Loucy (cell line): ENCODE measurements at regions not wholly inside any gene's neighbourhood (a gene's known extent, or its start where the extent isn't known, plus 50 kb on each side); places are given as distances from the start of the nearest gene placed in this dataset.

ENCODE experiments used
- H2AFZ ChIP-seq: fragments of 200-600 bp; sonication (generic); 2 replicates; pipeline ENCODE4 v1.6.0; 2016; ENCODE audit warnings: antibody characterized with exemption, mild to moderate bottlenecking, low read length, moderate library complexity
- H3F3A ChIP-seq: fragments of 200-600 bp; 2 replicates; pipeline ENCODE4 v1.6.0; 2016; ENCODE audit warnings: antibody characterized with exemption, low read depth, mild to moderate bottlenecking
- H3K27me3 ChIP-seq: fragments of 200-600 bp; sonication (generic); 2 replicates; pipeline ENCODE4 v1.6.1; 2014; ENCODE audit warnings: low read length, mild to moderate bottlenecking; ENCODE audit not compliant: insufficient read depth, poor library complexity, severe bottlenecking
- H3K36me3 ChIP-seq: fragments of 200-600 bp; sonication (generic); 2 replicates; pipeline ENCODE4 v1.6.1; 2016; ENCODE audit warnings: low read length; ENCODE audit not compliant: insufficient read depth
- H3K4me1 ChIP-seq: fragments of 200-600 bp; sonication (generic); 2 replicates; pipeline ENCODE4 v1.5.1; 2014; ENCODE audit warnings: low read length, mild to moderate bottlenecking; ENCODE audit not compliant: insufficient read depth, poor library complexity, severe bottlenecking
- H3K4me2 ChIP-seq: fragments of 200-600 bp; sonication (generic); 2 replicates; pipeline ENCODE4 v1.6.0; 2014; ENCODE audit warnings: antibody characterized with exemption, low read length, low read depth, mild to moderate bottlenecking; ENCODE audit not compliant: poor library complexity, severe bottlenecking
- H3K4me3 ChIP-seq: fragments of 200-600 bp; sonication (generic); 2 replicates; pipeline ENCODE4 v1.5.1; 2014; ENCODE audit warnings: low read length, mild to moderate bottlenecking, mixed read lengths; ENCODE audit not compliant: poor library complexity, severe bottlenecking
- H3K79me2 ChIP-seq: fragments of 200-600 bp; sonication (generic); 2 replicates; pipeline ENCODE4 v1.6.1; 2014; ENCODE audit warnings: low read length; ENCODE audit not compliant: insufficient read depth
- H3K9ac ChIP-seq: fragments of 200-600 bp; sonication (generic); 2 replicates; pipeline ENCODE4 v1.6.0; 2014; ENCODE audit warnings: mild to moderate bottlenecking, low read depth, low read length, moderate library complexity; ENCODE audit not compliant: poor library complexity, severe bottlenecking
- H3K9me2 ChIP-seq: fragments of 200-600 bp; sonication (generic); replicated peaks from 2 replicates; pipeline ENCODE4 v1.6.1; 2016; ENCODE audit warnings: low read depth, low read length, mixed read lengths
- H3K9me3 ChIP-seq: fragments of 200-600 bp; sonication (generic); 2 replicates; pipeline ENCODE4 v1.6.1; 2014; ENCODE audit warnings: mild to moderate bottlenecking, antibody characterized with exemption, low read length, low read depth; ENCODE audit not compliant: insufficient read depth
- H4K20me1 ChIP-seq: fragments of 200-600 bp; sonication (generic); 2 replicates; pipeline ENCODE4 v1.6.0; 2014; ENCODE audit warnings: antibody characterized with exemption, low read length, mild to moderate bottlenecking; ENCODE audit not compliant: insufficient read depth, poor library complexity, severe bottlenecking
- EZH2phosphoT487 ChIP-seq: fragments of 200-600 bp; IDR thresholded peaks from 2 replicates; pipeline ENCODE4 v1.6.1; 2018; ENCODE audit warnings: antibody characterized with exemption, mild to moderate bottlenecking, moderate library complexity, borderline replicate concordance
- TF ChIP-seq, protein P1 (sequence below): fragments of 200-600 bp; sonication (generic); conservative IDR thresholded peaks from 2 replicates; pipeline ENCODE4 v1.5.1; 2014; ENCODE audit warnings: mild to moderate bottlenecking, antibody characterized with exemption, low read length

DNA sequence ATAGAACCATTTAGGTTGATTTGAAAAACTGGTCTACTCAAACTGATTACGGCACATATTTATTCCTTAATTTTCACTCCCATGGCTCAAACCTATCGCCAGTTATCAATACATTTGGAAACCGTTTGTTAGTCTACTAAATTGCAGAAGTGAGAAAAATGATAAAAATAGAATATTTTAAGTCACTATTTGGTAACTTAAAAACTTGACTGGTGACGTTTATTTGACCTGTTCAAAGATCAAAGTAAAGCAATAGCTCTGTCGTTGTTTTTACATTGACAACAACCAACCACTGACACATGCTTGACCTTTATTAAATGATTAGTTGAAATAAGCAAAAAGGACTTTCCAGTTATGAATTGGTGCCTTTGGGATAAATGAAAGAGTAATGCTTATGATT lies 402.9 kb upstream of the MAP3K7 start:
- Histone ChIP-seq H3F3A (no peaks in the 10 kb centered on the region), H3K9ac (no peak overlapping the region), H3K4me1 (no peaks in the 10 kb centered on the region), H2AFZ (no peak overlapping the region), H3K4me2 (no peak overlapping the region), H3K9me2 (no peaks in the 10 kb centered on the region), H4K20me1 (no peaks in the 10 kb centered on the region), H3K27me3 (no peaks in the 10 kb centered on the region), H3K79me2 (no peaks in the 10 kb centered on the region), H3K36me3 (no peaks in the 10 kb centered on the region), H3K9me3 (no peaks in the 10 kb centered on the region), H3K4me3 (no peak overlapping the region)
- TF ChIP-seq, protein P1, sequence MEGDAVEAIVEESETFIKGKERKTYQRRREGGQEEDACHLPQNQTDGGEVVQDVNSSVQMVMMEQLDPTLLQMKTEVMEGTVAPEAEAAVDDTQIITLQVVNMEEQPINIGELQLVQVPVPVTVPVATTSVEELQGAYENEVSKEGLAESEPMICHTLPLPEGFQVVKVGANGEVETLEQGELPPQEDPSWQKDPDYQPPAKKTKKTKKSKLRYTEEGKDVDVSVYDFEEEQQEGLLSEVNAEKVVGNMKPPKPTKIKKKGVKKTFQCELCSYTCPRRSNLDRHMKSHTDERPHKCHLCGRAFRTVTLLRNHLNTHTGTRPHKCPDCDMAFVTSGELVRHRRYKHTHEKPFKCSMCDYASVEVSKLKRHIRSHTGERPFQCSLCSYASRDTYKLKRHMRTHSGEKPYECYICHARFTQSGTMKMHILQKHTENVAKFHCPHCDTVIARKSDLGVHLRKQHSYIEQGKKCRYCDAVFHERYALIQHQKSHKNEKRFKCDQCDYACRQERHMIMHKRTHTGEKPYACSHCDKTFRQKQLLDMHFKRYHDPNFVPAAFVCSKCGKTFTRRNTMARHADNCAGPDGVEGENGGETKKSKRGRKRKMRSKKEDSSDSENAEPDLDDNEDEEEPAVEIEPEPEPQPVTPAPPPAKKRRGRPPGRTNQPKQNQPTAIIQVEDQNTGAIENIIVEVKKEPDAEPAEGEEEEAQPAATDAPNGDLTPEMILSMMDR = no peak

DNA sequence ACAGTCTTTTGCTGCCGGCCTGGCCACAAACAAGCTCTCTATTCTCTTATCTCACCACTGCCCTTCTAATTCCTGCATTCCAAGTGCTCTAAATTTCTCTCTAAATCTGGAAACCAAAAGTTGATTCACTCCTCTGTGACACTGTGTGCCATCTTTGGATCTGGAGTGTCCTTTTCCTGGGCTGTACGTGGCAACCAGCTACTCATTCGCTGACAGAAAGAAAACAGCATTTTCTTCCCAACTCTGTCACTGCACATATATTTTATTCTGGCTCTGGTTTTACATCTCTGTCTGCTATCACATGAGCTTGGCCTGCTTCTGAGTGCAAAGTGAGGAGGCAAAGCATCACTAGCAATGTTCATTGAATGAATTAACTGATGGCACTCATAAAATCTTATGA lies 397.2 kb upstream of the MAP3K7 start:
- Histone ChIP-seq H4K20me1 (no peaks in the 10 kb centered on the region), H3F3A (no peaks in the 10 kb centered on the region), H3K9me2 (no peaks in the 10 kb centered on the region)

DNA sequence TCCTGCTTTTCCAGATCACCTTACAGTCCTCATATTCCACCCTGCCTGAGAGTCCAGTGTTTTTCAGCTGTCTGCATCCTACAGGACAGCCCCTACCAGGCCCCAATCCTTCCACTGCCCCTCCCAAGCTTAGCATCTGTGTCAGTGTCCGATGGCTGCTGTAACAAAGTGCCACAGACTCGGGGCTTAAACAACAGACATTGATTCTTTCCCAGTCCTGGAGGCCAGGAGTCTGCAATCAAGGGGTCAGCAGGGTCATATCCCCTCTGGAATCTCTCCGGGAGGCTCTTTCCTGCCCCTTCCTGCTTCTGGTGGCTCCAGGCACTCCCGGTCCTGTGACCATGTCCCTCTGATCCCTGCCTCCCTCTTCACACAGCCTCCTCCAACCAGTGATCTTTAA lies 396.6 kb upstream of the MAP3K7 start:
- TF ChIP-seq, protein P1 = no peak
- TF ChIP-seq EZH2phosphoT487 = no peak
- no peak overlapping the region for H3K9ac ChIP-seq
- no peaks in the 10 kb centered on the region for H3F3A ChIP-seq

More for the DNA sequence above, 397.2 kb upstream of the MAP3K7 start:
- H3K4me1 ChIP-seq = no peaks in the 10 kb centered on the region
- no peaks in the 10 kb centered on the region for H3K27me3 ChIP-seq
- no peak overlapping the region for H2AFZ ChIP-seq
- TF ChIP-seq, protein P1 = no peak
- TF ChIP-seq EZH2phosphoT487 = no peak
- no peaks in the 10 kb centered on the region for H3K79me2 ChIP-seq
- H3K9ac ChIP-seq = no peak overlapping the region
- no peaks in the 10 kb centered on the region for H3K9me3 ChIP-seq
- H3K4me2 ChIP-seq = no peak overlapping the region
- H3K4me3 ChIP-seq = no peak overlapping the region
- no peaks in the 10 kb centered on the region for H3K36me3 ChIP-seq

More for the DNA sequence above, 396.6 kb upstream of the MAP3K7 start:
- Histone ChIP-seq H3K4me1 (no peaks in the 10 kb centered on the region), H3K36me3 (no peaks in the 10 kb centered on the region), H3K27me3 (no peaks in the 10 kb centered on the region), H3K4me2 (no peak overlapping the region), H4K20me1 (no peaks in the 10 kb centered on the region), H2AFZ (no peak overlapping the region), H3K79me2 (no peaks in the 10 kb centered on the region), H3K4me3 (no peak overlapping the region), H3K9me2 (no peaks in the 10 kb centered on the region), H3K9me3 (no peaks in the 10 kb centered on the region)
